ENCODE measurements at regions not wholly inside any gene's neighbourhood (a gene's known extent, or its start where the extent isn't known, plus 50 kb on each side); places are given as distances from the start of the nearest gene placed in this dataset.

DNA sequence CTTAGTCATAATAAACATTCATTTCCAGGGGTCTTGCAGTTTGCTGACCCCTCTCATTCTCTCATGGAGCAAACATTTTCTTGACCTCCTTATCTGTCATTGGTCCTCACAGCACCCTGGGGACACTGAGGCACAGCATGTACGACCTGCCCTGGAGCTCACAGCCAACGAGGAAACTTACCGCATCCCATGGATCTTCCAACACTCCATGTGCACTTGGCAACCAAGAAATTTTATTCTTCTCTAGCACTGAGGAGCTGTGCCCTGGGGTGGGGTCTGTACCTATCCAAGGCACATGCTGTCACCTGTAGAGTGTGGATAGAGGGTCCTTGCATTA lies 69.4 kb upstream of the IGLL5 start:
- Histone ChIP-seq H3K9me3 (no peaks in the 10 kb centered on the region), H3K27me3 (no peaks in the 10 kb centered on the region), H3K36me3 (no peaks in the 10 kb centered on the region), H3K4me3 (no peak overlapping the region), H3K27ac (no peak overlapping the region), H3K4me1 (no peaks in the 10 kb centered on the region)
- intact Hi-C loops (cut with DNase I) = loop anchor here (10.0 kb wide), 1 partner anchor 1647 kb away; no protein-coding TSS in a partner anchor
- no peak for DNase-seq (ENCODE audit: extremely low spot score in 2 of 2)
- no peak for TF ChIP-seq POLR2A (IDR thresholded peaks at IDR 0.05)
- TF ChIP-seq POLR2AphosphoS5 (IDR thresholded peaks at IDR 0.05; ENCODE audit: insufficient read depth in 1 of 2, low read depth in 1 of 2) = no peak
- TF ChIP-seq, protein P1, sequence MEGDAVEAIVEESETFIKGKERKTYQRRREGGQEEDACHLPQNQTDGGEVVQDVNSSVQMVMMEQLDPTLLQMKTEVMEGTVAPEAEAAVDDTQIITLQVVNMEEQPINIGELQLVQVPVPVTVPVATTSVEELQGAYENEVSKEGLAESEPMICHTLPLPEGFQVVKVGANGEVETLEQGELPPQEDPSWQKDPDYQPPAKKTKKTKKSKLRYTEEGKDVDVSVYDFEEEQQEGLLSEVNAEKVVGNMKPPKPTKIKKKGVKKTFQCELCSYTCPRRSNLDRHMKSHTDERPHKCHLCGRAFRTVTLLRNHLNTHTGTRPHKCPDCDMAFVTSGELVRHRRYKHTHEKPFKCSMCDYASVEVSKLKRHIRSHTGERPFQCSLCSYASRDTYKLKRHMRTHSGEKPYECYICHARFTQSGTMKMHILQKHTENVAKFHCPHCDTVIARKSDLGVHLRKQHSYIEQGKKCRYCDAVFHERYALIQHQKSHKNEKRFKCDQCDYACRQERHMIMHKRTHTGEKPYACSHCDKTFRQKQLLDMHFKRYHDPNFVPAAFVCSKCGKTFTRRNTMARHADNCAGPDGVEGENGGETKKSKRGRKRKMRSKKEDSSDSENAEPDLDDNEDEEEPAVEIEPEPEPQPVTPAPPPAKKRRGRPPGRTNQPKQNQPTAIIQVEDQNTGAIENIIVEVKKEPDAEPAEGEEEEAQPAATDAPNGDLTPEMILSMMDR (IDR thresholded peaks at IDR 0.05) = no peak

DNA sequence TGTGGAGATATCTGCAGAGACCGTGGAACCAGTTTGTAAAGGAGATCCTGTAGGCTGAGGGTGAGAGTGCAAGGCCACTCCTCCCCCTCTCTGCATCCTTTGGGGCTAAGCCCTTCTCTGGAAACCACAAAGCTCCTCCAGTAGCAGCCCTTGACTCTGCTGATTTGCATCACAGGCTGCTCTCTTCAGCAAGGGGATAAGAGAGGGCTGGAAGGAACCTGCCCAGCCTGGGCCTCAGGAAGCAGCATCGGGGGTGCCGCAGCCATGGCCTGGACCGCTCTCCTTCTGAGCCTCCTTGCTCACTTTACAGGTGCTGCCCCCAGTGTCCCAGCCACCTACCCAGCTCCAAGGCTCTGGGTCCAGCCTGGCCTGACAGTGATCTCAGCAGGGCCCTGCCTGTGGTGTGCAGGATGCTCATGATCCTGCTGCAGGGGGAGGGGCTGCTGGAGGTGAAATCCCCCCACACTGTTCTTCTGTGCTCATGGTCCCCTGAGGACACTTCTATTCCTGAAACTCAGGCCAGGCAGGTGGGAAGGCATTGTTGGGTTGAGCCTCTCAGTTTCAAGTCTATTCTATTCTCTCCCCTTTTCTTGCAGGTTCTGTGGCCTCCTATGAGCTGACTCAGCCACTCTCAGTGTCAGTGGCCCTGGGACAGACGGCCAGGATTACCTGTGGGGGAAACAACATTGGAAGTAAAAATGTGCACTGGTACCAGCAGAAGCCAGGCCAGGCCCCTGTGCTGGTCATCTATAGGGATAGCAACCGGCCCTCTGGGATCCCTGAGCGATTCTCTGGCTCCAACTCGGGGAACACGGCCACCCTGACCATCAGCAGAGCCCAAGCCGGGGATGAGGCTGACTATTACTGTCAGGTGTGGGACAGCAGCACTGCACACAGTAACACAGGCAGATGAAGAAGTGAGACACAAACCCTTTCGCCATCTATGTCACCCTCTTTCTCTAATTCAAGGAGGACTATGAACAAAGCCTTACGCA lies 68.5 kb upstream of the IGLL5 start:
- TF ChIP-seq, protein P1 (IDR thresholded peaks at IDR 0.05) = no peak
- TF ChIP-seq POLR2AphosphoS5 (IDR thresholded peaks at IDR 0.05; ENCODE audit: insufficient read depth in 1 of 2, low read depth in 1 of 2) = no peak
- no peak for TF ChIP-seq POLR2A (IDR thresholded peaks at IDR 0.05)
- Histone ChIP-seq H3K4me3 (no peak overlapping the region), H3K27me3 (no peaks in the 10 kb centered on the region), H3K9me3 (no peaks in the 10 kb centered on the region), H3K27ac (no peak overlapping the region), H3K36me3 (no peaks in the 10 kb centered on the region), H3K4me1 (no peaks in the 10 kb centered on the region)
- intact Hi-C loops (cut with DNase I) = loop anchor here (10.0 kb wide), 1 partner anchor 1646 kb away; no protein-coding TSS in a partner anchor
- no peak for DNase-seq (ENCODE audit: extremely low spot score in 2 of 2)

DNA sequence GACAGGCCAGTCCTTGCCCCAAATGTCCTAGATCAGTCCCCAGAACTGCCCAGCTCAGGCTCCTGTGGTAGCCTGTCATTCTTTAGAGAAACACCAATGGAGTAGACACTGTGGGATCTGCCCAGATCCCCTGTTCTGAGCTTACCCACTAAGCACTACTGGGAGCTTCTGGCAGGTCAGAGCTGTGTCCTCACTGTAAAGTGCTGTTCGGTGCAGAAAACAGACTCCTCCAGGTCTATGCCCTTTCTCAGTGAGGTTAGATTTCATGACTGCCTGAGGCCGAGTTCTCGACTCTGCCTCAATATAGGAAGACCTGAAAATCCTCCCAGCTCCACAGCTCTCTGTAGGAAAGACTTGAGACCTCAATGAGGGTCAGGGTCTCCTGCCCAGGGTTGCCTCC lies 67.5 kb upstream of the IGLL5 start:
- H3K4me3 ChIP-seq = no peak overlapping the region
- no peaks in the 10 kb centered on the region for H3K36me3 ChIP-seq
- H3K9me3 ChIP-seq = no peaks in the 10 kb centered on the region
- no peak overlapping the region for H3K27ac ChIP-seq
- TF ChIP-seq, protein P1 (IDR thresholded peaks at IDR 0.05) = no peak
- no peak for TF ChIP-seq POLR2AphosphoS5 (IDR thresholded peaks at IDR 0.05; ENCODE audit: insufficient read depth in 1 of 2, low read depth in 1 of 2)
- TF ChIP-seq POLR2A (IDR thresholded peaks at IDR 0.05) = no peak
- no peaks in the 10 kb centered on the region for H3K4me1 ChIP-seq
- intact Hi-C loops (cut with DNase I) = no loop called here
- no peak for DNase-seq (ENCODE audit: extremely low spot score in 2 of 2)
- no peaks in the 10 kb centered on the region for H3K27me3 ChIP-seq

DNA sequence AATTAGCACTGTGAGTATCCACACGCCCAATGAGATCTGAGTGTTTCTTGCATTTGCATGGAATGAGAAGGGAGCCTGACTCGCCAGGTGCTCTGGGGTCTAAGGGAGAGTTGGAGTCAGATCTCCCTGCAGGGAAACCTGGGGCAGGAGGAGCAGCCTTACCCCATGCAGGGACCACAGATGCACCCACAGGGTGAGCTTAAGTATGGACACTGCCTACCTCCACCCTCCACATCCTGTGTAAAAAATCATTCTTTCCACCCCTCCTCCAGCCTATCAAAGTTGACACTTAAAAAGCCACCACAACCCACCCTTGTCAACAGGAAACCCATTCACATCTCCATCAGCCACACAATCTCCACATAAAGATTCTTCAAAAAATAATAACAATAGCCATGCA lies 67.0 kb upstream of the IGLL5 start:
- no peak for DNase-seq (ENCODE audit: extremely low spot score in 2 of 2)
- Histone ChIP-seq H3K4me1 (no peaks in the 10 kb centered on the region), H3K4me3 (no peak overlapping the region), H3K36me3 (no peaks in the 10 kb centered on the region), H3K27ac (no peak overlapping the region), H3K9me3 (no peaks in the 10 kb centered on the region), H3K27me3 (no peaks in the 10 kb centered on the region)
- no peak for TF ChIP-seq POLR2A (IDR thresholded peaks at IDR 0.05)
- TF ChIP-seq, protein P1 (IDR thresholded peaks at IDR 0.05) = no peak
- TF ChIP-seq POLR2AphosphoS5 (IDR thresholded peaks at IDR 0.05; ENCODE audit: insufficient read depth in 1 of 2, low read depth in 1 of 2) = no peak
- intact Hi-C loops (cut with DNase I) = no loop called here

DNA sequence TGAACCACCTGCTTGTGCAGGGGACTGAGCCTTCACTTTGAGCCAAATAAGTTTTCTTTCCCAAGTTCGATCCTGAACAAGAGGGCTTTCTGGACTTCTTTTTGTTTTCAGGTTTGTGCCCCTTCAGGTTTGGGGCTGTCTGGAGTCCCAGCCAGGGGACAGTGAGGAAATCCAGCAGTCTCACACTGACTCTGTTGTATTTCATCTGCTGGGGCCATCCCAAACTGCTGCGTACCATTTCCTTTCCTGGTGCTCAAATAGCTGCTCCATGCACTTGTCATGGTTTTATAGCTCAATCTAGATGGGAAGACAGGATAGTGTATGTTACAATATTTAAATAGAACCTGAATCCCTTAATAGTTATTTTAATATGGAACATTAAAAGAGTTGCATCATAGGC lies 66.3 kb upstream of the IGLL5 start:
- Histone ChIP-seq H3K27ac (no peak overlapping the region), H3K27me3 (no peaks in the 10 kb centered on the region), H3K4me3 (no peak overlapping the region), H3K9me3 (no peaks in the 10 kb centered on the region), H3K36me3 (no peaks in the 10 kb centered on the region), H3K4me1 (no peaks in the 10 kb centered on the region)
- no peak for TF ChIP-seq POLR2A (IDR thresholded peaks at IDR 0.05)
- TF ChIP-seq POLR2AphosphoS5 (IDR thresholded peaks at IDR 0.05; ENCODE audit: insufficient read depth in 1 of 2, low read depth in 1 of 2) = no peak
- TF ChIP-seq, protein P1 (IDR thresholded peaks at IDR 0.05) = no peak
- intact Hi-C loops (cut with DNase I) = no loop called here
- no peak for DNase-seq (ENCODE audit: extremely low spot score in 2 of 2)
